ENCODE measurements at regions not wholly inside any gene's neighbourhood (a gene's known extent, or its start where the extent isn't known, plus 50 kb on each side); places are given as distances from the start of the nearest gene placed in this dataset.
"Not testable (repeated sequence)": the region's sequence is repeated elsewhere in the genome, so short reads cannot be mapped to it uniquely, and the experiment has no call there.

GRCh38 chr6:44036699-44037101 lies 90.6 kb downstream of the MRPL14 start:
- no peak for DNase-seq

- DNase-seq: no peak
Measured at GRCh38 chr6:44036196-44036595, 91.1 kb downstream of the MRPL14 start.

- DNase-seq: no peak
Measured at GRCh38 chr6:44035621-44036020, 91.6 kb downstream of the MRPL14 start.

GRCh38 chr6:44034931-44035345 lies 92.3 kb downstream of the MRPL14 start:
- no peak for DNase-seq

- DNase-seq: no peak
Measured at GRCh38 chr6:44034391-44034861, 92.8 kb downstream of the MRPL14 start.

GRCh38 chr6:44030812-44031454 lies 96.3 kb downstream of the MRPL14 start:
- DNase-seq: no peak

- peak; percentile 69 for DNase-seq
Measured at GRCh38 chr6:44029444-44030185, 97.6 kb downstream of the MRPL14 start.

- peak; percentile 47 for DNase-seq
Measured at GRCh38 chr6:44028789-44029310, 98.4 kb downstream of the MRPL14 start.

- no peak for DNase-seq
Measured at GRCh38 chr6:44025226-44025625, 102.0 kb downstream of the MRPL14 start.

GRCh38 chr6:44024574-44025219 lies 102.6 kb downstream of the MRPL14 start:
- DNase-seq: peak; percentile 59

- DNase-seq: no peak
Measured at GRCh38 chr6:44023586-44024454, 103.4 kb downstream of the MRPL14 start.

GRCh38 chr6:44022671-44023352 lies 104.4 kb downstream of the MRPL14 start:
- DNase-seq: no peak

- DNase-seq: no peak
Measured at GRCh38 chr6:44022296-44022661, 105.0 kb downstream of the MRPL14 start.

- no peak for DNase-seq
Measured at GRCh38 chr6:44021589-44022295, 105.5 kb downstream of the MRPL14 start.

- no peak for DNase-seq
Measured at GRCh38 chr6:44020664-44021425, 106.4 kb downstream of the MRPL14 start.

- DNase-seq: no peak
Measured at GRCh38 chr6:44020148-44020547, 107.1 kb downstream of the MRPL14 start.

- not testable (repeated sequence) for DNase-seq
Measured at GRCh38 chr6:44017307-44017706, 109.9 kb downstream of the MRPL14 start.

GRCh38 chr6:44016131-44016870 lies 111.0 kb downstream of the MRPL14 start:
- DNase-seq: peak; percentile 81

- DNase-seq: peak; percentile 99
Measured at GRCh38 chr6:44012078-44012493, 115.2 kb downstream of the MRPL14 start.

Data from fibroblast of skin of abdomen (primary cell).